CD1c-positive myeloid dendritic cell (primary cell): ENCODE measurements at regions not wholly inside any gene's neighbourhood (a gene's known extent, or its start where the extent isn't known, plus 50 kb on each side); places are given as distances from the start of the nearest gene placed in this dataset.
"Not testable (repeated sequence)": the region's sequence is repeated elsewhere in the genome, so short reads cannot be mapped to it uniquely, and the experiment has no call there.

Experiments
- DNase-seq: peaks from one replicate; pipeline ENCODE4 v3.0.0-alpha.2; 2016; ENCODE audit errors: extremely low spot score

DNA sequence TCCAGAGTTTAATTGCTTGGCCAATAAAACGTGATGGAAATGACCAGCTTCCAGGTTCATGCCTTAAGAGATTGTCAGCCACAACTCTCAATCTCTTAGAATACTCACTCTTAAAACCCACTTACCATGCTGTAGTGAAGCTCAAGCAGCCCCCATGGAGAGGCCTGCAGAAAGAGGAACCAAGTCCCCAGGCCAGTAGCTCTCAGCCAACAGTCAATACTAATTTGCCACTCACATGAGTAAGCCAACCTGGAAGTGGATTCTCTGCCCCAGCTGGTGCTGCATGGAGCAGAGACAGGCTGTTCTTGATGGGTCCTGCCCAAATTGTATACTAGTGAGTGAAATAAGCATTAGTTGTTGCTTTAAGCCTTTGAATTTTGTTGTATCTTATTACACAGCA is 155.9 kb downstream of the OXSM start:
- DNase-seq = no peak

DNA sequence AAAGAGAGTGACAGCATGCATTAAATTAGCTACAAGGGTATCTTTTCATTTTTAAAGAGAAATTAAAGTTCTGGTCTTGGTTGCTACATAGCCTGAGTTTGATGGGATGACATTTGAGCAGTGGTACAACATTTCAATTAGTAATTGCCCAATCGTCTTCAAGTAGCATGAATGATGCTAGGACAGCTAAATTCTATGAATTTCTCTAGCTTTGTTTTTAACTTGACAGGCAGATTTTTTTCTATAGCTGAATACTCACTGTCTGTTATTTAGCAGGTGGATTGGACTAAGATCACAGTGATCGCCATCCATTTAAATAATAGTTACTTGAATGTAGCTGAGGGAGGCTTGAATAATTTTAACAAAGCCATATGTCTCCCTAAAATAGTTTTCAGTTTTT is 162.2 kb downstream of the OXSM start:
- DNase-seq = no peak

DNA sequence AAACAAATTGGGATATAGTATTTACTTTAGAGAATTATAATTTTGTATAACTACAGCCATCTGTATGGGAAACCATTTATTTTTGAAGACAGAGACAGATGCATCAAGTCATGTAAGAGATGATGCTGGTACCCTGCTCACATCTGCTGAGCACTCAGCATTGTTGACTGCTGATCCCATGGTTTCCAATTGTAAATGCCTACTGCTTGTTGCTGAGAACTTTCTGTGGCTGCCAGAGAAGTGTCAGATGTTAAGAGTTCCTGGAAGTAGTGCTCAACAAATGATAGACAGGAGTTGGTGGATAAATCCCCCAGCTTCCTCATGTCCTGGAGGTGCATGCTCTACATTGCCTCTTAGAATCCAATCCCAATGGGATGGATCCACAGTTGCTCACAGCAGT is 167.1 kb downstream of the OXSM start:
- no peak for DNase-seq

- DNase-seq = no peak
These were observed 170.9 kb downstream of the OXSM start for GRCh38 chr3:25960776-25961175.

- DNase-seq = no peak
These were observed 172.4 kb downstream of the OXSM start for GRCh38 chr3:25962255-25962654.

DNA sequence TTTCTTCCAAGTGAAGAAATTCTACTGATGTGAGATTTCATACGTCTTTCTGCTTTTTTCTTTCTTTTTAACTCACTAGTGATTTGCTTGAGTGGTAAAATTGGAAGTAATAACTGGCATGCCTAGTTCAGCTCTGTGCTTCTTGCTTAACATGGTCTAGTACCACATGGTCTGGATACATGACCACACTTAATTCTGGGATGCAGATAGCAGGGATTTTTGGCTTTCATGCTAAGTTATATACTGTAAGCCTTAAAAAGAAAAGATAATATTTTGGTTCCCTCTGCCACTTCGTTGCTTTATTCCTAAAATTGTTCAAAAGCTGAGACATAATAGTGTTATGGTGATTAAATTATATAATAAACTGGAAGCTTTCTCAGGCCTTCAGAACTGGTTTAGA is 174.3 kb downstream of the OXSM start:
- no peak for DNase-seq

DNA sequence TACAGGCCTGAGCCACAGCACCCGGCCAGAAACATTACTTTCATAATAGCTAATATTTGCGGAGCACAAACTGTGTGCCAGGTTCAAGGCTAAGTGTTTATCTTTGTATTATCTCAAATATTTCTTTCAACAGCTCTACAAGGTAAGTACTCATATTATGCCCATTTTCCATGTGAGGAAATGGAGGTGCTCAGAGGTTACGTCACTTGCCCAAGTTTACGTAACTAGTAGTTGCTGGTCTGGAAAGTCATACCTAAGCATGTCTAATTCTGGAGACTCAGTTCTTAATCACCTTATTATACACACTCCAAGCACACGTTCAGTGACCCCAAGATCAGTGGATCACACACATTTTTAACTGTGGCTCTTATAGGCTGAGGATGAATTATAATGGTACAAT is 177.5 kb downstream of the OXSM start:
- DNase-seq = no peak

- no peak for DNase-seq
These were observed 181.8 kb downstream of the OXSM start for GRCh38 chr3:25971736-25972135.

- DNase-seq = no peak
These were observed 183.2 kb downstream of the OXSM start for GRCh38 chr3:25973122-25973521.

GRCh38 chr3:25982756-25983155 is 192.9 kb downstream of the OXSM start:
- DNase-seq = no peak

- DNase-seq = no peak
These were observed 195.7 kb downstream of the OXSM start for GRCh38 chr3:25985621-25986020.

GRCh38 chr3:25992606-25993005 is 202.7 kb downstream of the OXSM start:
- no peak for DNase-seq

DNA sequence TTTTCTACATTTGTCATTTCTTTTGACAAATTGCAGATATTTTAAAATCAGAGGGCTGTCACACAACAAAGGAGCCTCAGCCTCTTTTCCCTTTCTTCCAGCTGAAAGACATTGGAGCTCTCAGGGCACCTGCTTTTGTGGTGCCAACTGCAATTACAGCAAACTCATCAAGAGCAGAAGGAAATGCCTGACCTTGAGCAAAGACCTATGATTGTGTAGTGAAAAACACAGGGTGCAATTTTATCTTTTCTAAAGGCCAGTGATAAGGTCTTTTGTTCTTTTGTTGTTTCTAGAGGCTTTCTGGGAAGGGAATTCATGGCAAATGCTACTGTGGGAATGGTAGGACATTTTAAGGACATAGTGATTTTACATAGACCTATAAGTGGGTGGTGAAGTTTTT is 214.3 kb downstream of the OXSM start:
- no peak for DNase-seq

- no peak for DNase-seq
These were observed 221.4 kb downstream of the OXSM start for GRCh38 chr3:26011276-26011675.

- no peak for DNase-seq
These were observed 222.4 kb downstream of the OXSM start for GRCh38 chr3:26012241-26012745.

DNA sequence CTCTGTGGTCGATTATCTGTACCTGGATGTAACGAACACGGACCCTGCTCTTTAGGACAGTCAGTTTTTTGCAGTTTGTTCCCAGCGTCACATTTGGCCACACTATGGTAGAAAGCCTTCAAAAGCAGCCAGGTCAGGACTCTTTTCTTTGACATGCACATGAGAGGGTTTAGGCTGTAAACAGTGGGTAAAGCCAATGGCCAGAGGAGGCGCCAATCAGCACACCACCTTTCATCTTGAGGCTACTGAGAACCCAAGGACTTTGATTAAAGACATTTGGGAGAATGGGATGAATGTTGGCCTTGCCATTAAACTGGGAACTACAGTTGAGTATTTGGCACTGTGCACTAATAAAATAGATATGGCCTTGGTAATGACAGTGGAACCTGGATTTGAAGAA is 225.9 kb downstream of the OXSM start:
- no peak for DNase-seq

- no peak for DNase-seq
These were observed 229.0 kb downstream of the OXSM start for GRCh38 chr3:26018889-26019288.

GRCh38 chr3:26024206-26024605 is 234.3 kb downstream of the OXSM start:
- DNase-seq = not testable (repeated sequence)

- no peak for DNase-seq
These were observed 239.4 kb downstream of the OXSM start for GRCh38 chr3:26029321-26029720.

DNA sequence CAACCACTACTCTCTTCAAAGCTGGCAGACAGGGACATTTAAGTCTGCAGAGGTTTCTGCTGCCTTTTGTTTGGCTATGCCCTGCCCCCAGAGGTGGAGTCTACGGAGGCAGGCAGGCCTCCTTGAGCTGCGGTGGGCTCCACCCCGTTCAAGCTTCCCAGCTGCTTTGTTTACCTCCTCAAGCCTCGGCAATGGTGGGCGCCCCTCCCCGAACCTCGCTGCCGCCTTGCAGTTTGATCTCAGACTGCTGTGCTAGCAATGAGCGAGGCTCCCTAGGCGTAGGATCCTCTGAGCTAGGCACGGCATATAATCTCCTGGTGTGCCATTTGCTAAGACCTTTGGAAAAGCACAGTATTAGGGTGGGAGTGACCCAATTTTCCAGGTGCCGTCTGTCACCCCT is 252.2 kb downstream of the OXSM start:
- not testable (repeated sequence) for DNase-seq

DNA sequence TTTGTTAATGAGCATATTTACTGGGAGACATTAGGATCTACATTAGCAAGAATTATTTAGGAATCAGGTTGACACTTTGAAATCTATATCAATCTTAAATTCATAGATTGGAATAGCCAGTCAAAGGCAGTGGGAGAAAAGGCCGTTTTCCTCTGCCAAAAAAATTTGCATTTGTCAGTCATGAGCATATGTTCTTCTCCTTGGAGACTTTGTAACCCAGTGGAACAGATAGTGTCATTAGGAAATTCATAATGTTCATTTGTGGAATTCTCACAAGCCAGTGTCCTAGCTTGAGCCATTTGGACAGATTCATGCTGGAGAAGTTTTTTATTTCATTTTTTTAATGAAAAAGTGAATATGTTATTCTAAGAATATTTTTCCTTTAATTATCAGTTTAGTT is 260.1 kb downstream of the OXSM start:
- no peak for DNase-seq

- no peak for DNase-seq
These were observed 260.9 kb downstream of the OXSM start for GRCh38 chr3:26050776-26051175.

DNA sequence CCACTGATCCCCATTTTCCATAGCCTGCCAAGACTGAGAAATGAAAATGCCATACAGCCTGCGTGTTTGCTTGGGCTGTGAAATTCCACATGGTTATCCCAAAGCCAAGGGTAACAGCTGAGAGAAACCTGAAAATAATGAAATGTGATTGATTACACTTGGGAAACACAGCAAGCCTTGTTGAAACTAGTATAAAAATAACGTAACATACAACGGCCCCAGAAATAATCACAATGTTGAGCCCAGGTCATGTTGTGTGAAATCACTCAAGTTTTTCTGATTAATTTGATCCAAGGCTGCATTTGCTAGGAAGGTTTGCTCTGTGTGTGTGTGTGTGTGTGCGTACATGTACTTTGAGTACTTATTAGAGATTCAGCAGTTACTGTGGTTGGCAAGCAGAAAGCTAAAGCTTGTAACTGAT is 269.0 kb downstream of the OXSM start:
- DNase-seq = no peak

- DNase-seq = no peak
These were observed 272.1 kb downstream of the OXSM start for GRCh38 chr3:26061947-26062346.

DNA sequence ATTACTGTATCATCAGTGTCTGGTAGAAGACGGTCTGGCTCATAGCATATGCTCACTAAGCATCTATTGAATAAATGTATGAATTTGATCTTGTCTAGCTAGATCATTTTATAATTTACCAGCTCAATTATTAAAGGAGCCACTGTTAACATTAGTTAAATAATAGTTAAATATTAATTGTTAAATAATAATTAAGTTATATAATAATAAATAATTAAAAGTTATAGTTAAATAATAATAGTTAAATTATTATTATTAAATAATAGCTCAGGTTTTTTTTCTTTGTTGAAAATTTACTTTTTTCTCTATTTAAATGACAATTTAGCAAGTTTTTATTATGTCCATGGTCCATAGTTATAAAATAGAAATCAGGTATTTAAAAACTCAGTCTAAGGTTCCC is 274.4 kb downstream of the OXSM start:
- no peak for DNase-seq
